ENCODE measurements at regions not wholly inside any gene's neighbourhood (a gene's known extent, or its start where the extent isn't known, plus 50 kb on each side); places are given as distances from the start of the nearest gene placed in this dataset.

- DNase-seq (ENCODE audit: low spot score) (no peak), ATAC-seq (ENCODE audit: low FRiP score) (no peak)
- TF ChIP-seq, protein P1, sequence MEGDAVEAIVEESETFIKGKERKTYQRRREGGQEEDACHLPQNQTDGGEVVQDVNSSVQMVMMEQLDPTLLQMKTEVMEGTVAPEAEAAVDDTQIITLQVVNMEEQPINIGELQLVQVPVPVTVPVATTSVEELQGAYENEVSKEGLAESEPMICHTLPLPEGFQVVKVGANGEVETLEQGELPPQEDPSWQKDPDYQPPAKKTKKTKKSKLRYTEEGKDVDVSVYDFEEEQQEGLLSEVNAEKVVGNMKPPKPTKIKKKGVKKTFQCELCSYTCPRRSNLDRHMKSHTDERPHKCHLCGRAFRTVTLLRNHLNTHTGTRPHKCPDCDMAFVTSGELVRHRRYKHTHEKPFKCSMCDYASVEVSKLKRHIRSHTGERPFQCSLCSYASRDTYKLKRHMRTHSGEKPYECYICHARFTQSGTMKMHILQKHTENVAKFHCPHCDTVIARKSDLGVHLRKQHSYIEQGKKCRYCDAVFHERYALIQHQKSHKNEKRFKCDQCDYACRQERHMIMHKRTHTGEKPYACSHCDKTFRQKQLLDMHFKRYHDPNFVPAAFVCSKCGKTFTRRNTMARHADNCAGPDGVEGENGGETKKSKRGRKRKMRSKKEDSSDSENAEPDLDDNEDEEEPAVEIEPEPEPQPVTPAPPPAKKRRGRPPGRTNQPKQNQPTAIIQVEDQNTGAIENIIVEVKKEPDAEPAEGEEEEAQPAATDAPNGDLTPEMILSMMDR (IDR thresholded peaks at IDR 0.05), result no peak
These were observed 490.3 kb downstream of the ARAP2 start for GRCh38 chr4:35754047-35754446.

DNA sequence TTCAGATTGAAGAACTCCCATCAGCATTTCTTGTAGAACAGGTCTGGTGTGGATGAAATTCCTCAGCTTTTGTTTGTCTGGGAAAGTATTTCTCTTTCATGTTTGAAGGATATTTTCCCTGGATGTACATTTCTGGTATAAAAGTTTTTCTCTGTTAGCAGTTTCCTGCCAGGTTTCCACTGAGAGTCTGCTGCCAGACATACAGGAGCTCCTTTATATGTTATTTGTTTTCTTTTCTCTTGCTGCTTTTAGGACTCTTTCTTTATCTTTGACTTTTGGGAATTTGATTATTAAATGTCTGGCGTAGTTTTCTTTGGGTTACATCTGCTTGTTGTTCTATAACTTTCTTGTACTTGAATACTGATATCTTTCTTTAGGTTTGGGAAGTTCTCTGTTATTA, 486.5 kb downstream of the ARAP2 start:
- TF ChIP-seq, protein P1 (IDR thresholded peaks at IDR 0.05), result no peak
- ATAC-seq (ENCODE audit: low FRiP score), result no peak
- DNase-seq (ENCODE audit: low spot score), result no peak

DNA sequence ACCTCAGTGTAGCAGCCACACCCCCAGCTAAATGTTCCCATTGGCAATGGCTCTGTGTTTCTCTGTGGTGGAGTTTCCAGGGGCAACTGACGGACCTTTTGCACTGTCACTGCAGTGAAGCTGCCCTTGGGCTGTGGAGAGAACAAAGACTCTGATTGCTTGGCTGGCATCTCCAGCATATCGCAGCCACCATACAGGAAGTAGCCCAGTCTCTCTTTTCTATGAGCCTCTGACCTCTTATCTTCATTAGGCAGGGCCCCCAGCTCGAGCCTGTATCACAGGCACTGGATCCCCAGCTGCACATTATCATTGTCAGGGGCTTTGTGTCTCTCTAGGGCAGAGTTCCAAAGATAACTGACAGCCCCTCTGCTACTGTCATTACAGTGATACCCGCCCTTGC, 483.5 kb downstream of the ARAP2 start:
- TF ChIP-seq, protein P1 (IDR thresholded peaks at IDR 0.05), result no peak
- DNase-seq (ENCODE audit: low spot score), result no peak
- ATAC-seq (ENCODE audit: low FRiP score), result no peak

GRCh38 chr4:35771571-35771970, 472.7 kb downstream of the ARAP2 start:
- ATAC-seq (ENCODE audit: low FRiP score) (no peak), DNase-seq (ENCODE audit: low spot score) (no peak)
- TF ChIP-seq, protein P1 (IDR thresholded peaks at IDR 0.05), result no peak

DNA sequence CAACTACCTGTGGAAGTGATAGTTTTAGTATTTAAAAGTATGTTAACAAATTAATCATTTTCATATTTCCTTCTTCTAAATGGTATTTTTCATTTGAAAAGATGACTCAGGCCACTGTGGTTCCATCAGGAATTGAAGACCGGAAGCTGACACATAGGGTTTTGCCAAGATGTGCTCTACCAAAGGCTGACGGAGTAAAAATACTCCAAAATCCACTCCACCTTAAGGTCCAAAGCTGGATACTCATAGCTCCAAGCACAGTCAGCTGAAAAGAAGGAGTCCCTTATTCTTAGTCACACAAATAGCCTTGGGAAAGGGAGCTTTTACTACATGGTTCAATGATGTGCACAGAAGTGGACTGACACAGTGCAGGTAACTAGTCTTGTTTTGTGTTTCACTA, 472.0 kb downstream of the ARAP2 start:
- DNase-seq (ENCODE audit: low spot score) (no peak), ATAC-seq (ENCODE audit: low FRiP score) (no peak)
- TF ChIP-seq, protein P1 (IDR thresholded peaks at IDR 0.05), result no peak

DNA sequence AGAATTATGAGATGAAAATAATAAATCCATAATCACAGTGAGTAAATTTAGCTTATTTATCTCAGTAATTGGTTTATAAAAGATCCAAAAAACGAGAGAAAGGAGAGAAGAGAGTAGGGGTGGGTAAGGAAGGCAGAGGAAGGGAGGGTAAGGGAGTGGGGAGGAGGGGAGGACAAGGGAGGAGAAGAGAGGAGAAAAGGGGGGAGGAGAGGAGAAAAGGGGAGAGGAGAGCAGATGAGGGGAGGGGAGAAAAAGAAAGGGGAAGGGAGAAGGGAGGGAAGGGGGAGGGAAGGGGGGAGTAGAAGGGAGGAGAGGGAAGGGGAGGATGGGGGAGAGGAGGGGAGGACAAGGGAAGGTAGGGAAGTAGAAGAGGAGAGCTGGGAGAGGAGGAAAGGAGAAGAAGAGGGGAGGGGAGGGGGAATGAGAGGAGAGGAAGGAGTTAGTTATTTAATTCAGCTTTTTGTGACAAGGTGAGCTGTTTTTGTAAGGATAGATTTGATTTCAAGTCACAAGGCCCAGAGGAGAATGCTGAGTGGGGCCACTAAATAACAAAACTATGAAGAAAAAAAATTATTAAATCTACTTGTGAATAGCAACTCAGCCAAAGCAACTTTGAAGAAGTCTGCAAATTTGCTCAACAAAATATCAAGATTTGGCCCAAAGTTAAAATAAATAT, 454.3 kb downstream of the ARAP2 start:
- TF ChIP-seq, protein P1 (IDR thresholded peaks at IDR 0.05), result no peak
- DNase-seq (ENCODE audit: low spot score), result no peak
- ATAC-seq (ENCODE audit: low FRiP score), result no peak

DNA sequence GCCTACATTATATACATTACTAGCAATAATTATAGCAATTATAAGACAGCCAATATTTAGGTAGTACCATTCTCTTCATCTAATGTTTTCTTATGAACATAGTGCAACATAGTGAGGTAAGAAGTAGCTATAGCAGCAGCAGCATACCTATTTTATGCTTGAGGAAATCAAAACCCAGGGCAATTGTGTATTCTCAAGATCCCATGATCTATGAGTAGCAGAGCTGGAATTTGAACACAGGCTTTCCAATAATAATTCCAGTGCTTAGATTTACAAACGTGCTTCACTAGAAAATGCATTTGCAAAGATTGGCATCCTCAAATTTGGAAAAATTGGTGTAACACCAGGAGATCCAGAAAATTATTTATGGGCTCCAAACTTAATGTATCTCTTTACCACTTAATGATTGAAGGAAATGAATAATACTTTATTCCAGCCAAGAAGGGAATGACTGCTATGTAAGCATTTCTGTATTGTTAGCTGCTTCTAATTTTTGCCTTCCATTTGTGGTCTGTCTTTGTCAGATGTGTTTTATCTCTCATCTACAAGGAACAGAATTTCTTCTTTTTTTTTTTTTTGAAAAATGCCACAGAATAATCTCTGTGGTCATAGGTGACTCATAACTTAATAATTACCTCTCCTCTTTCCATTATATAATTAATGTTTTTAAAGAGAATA, 451.1 kb downstream of the ARAP2 start:
- no peak for DNase-seq (ENCODE audit: low spot score)
- ATAC-seq (ENCODE audit: low FRiP score), result no peak
- TF ChIP-seq, protein P1 (IDR thresholded peaks at IDR 0.05), result no peak

Measured in omental fat pad (tissue), 3 donors.